ENCODE measurements at regions not wholly inside any gene's neighbourhood (a gene's known extent, or its start where the extent isn't known, plus 50 kb on each side); places are given as distances from the start of the nearest gene placed in this dataset.
"Not testable (repeated sequence)": the region's sequence is repeated elsewhere in the genome, so short reads cannot be mapped to it uniquely, and the experiment has no call there.

DNA sequence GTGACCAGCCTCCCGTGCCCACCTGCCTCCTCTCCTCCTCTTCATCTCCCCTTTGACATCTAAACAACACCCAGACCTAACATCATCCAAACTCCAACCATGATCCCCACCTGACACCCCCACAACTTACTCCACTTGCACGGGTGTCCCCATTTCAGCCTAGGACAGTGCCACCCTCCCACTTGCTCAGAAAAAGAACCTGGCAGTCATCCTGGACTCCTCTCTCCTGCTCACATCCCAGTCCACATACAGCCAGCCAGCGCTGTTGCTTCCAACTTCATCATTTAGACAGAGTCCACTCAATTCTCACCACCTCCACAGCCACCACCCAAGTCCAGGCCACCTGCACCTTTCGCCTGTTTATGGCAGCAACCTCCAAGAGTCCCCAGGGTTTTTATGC lies 485.7 kb downstream of the MN1 start:
- POLR2A ChIA-PET (ENCODE audit: low non-redundant PET): no interaction called here
- TF ChIP-seq, protein P1, sequence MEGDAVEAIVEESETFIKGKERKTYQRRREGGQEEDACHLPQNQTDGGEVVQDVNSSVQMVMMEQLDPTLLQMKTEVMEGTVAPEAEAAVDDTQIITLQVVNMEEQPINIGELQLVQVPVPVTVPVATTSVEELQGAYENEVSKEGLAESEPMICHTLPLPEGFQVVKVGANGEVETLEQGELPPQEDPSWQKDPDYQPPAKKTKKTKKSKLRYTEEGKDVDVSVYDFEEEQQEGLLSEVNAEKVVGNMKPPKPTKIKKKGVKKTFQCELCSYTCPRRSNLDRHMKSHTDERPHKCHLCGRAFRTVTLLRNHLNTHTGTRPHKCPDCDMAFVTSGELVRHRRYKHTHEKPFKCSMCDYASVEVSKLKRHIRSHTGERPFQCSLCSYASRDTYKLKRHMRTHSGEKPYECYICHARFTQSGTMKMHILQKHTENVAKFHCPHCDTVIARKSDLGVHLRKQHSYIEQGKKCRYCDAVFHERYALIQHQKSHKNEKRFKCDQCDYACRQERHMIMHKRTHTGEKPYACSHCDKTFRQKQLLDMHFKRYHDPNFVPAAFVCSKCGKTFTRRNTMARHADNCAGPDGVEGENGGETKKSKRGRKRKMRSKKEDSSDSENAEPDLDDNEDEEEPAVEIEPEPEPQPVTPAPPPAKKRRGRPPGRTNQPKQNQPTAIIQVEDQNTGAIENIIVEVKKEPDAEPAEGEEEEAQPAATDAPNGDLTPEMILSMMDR (conservative IDR thresholded peaks at IDR 0.05; ENCODE audit: low read depth): no peak
- H3K27ac ChIP-seq: no peak overlapping the region
- CTCF ChIA-PET: interaction anchor here (0.7 kb wide), 1 partner anchor 13 kb away, joined by 3 read pairs; no protein-coding TSS in a partner anchor
- DNase-seq (ENCODE audit: low spot score): no peak

DNA sequence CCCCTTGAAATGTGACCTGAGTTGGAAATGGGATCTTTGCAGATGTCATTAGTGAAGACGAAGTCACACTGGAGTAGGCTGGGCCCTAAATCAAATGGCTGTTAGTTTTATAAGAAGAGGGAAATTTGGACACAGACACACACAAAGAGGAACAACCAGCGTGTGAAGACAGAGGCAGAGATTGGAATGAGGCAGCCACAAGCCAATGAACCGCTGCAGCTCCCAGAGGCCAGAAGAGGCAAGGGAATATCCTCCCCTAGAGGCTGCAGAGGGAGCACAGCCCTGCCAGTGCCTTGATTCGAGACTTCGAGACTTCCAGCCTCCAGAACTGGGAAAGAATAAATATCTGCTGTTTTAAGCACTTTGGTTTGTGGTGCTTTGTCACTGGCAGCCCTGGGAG lies 484.5 kb downstream of the MN1 start:
- ChIA-PET POLR2A (ENCODE audit: low non-redundant PET) (no interaction called here), CTCF (interaction anchor here (0.8 kb wide), 1 partner anchor 760 kb away, joined by 5 read pairs; no protein-coding TSS in a partner anchor)
- H3K27ac ChIP-seq: no peak overlapping the region; the same call in 1 of the 2 replicates
- TF ChIP-seq, protein P1 (conservative IDR thresholded peaks at IDR 0.05; ENCODE audit: low read depth): no peak
- no peak for DNase-seq (ENCODE audit: low spot score)

DNA sequence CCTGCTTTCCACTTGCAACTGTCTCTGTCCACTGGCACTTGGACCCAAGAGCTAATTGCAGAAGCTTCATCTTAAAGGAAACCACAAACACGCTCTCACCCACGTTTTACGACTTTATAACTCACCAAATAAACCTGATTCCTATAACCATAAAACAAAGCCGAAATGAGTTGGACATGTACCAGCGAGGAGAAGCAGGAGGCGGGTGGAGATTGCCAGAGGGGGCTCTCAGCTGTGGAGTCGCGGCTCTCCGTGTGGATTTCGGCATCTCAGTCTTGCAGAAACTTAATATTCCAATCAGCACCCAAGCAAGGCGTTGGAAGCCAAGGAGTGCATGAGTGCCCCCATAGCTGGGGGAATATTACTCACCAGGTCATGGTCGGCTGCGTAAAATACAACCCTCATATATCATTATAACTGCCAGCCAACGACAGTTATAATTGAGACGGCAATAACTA lies 483.6 kb downstream of the MN1 start:
- peak overlapping the region; percentile 56; the same call in 1 of the 2 replicates for H3K27ac ChIP-seq
- ChIA-PET CTCF (interaction anchor here (0.5 kb wide), 1 partner anchor 18 kb away, joined by 3 read pairs; no protein-coding TSS in a partner anchor), POLR2A (ENCODE audit: low non-redundant PET) (no interaction called here)
- TF ChIP-seq, protein P1 (conservative IDR thresholded peaks at IDR 0.05; ENCODE audit: low read depth): no peak
- no peak for DNase-seq (ENCODE audit: low spot score)

DNA sequence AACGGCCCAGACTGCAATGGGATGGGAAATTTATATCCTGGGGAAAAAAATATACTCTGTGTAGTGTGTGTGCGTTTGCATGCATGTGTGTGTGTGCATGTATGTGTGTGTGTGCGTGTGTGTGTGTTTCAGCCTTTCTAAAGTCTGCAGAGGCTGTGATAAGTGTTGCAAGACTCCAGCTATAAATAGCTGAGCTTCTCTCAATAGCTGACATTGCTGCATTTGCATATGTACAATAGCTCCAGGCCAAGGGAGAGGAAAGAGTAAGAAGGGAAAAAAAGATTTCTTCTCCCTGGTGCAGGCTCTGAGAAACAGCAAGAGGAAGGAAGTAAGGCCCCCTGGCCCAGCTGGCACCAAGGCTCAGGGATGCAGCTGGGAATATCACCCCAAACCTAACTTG lies 483.0 kb downstream of the MN1 start:
- POLR2A ChIA-PET (ENCODE audit: low non-redundant PET): no interaction called here
- CTCF ChIA-PET: no interaction called here
- TF ChIP-seq, protein P1 (conservative IDR thresholded peaks at IDR 0.05; ENCODE audit: low read depth): no peak
- DNase-seq (ENCODE audit: low spot score): no peak
- H3K27ac ChIP-seq: no peak overlapping the region

DNA sequence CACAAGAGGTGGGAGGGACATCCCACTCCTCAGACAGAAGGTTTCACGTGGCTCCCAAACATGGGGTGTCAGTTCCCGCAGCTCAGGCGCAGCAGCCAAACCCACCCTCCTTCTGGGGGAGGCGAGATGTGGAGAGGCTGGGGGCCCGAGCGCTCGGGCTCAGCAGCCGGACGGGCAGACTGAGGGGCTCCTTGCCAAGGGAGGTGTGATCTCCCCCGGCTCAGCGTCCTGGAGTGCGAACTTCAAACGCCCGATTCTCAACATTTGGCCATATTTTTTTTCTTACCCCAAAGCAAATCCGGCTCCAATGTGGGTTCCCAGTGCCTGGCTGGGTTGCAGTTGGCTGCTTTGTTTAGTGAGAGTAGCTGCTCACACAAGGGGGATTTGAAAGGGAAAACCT lies 477.9 kb downstream of the MN1 start:
- POLR2A ChIA-PET (ENCODE audit: low non-redundant PET): no interaction called here
- no peak for DNase-seq (ENCODE audit: low spot score)
- TF ChIP-seq, protein P1 (conservative IDR thresholded peaks at IDR 0.05; ENCODE audit: low read depth): no peak
- H3K27ac ChIP-seq: no peak overlapping the region
- CTCF ChIA-PET: no interaction called here

DNA sequence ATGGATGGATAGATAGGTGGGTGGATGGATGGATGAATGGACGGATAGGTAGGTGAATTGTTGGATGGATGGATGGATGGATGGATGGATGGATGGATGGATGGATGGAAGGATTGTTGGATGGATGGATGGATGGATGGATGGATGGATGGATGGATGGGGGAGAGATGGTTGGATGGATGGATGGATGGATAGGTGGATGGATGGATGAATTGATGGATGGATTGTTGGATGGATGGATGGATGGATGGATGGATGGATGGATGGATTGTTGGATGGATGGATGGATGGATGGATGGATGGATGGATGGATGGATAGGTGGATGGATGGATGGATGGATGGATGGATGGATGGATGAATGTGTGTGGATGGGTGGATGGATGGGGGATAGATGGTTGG lies 476.6 kb downstream of the MN1 start:
- H3K27ac ChIP-seq; POLR2A ChIA-PET (ENCODE audit: low non-redundant PET); CTCF ChIA-PET; DNase-seq (ENCODE audit: low spot score): not testable (repeated sequence)

DNA sequence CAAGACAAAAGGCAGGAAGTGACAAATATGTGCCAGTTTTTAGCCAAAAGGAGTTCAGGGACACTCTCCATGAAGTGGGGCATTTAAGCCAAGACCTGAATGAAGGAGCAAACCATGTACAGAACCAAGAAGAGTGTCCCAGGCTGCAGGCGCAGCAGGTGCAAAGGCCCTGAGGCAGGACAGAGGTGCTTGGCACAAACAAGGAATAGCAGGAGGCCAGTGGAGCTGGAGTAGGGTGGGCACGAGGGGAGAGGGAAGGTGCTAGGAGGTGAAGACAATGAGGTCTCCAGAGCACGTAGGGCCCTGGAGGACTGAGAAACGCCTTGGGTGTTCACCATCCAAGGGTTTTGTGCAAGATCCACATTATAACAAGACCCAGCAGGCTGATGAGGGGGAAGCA lies 474.1 kb downstream of the MN1 start:
- TF ChIP-seq, protein P1 (conservative IDR thresholded peaks at IDR 0.05; ENCODE audit: low read depth): no peak
- CTCF ChIA-PET: no interaction called here
- DNase-seq (ENCODE audit: low spot score): no peak
- POLR2A ChIA-PET (ENCODE audit: low non-redundant PET): no interaction called here
- no peak overlapping the region for H3K27ac ChIP-seq
